ENCODE measurements at regions not wholly inside any gene's neighbourhood (a gene's known extent, or its start where the extent isn't known, plus 50 kb on each side); places are given as distances from the start of the nearest gene placed in this dataset.

DNA sequence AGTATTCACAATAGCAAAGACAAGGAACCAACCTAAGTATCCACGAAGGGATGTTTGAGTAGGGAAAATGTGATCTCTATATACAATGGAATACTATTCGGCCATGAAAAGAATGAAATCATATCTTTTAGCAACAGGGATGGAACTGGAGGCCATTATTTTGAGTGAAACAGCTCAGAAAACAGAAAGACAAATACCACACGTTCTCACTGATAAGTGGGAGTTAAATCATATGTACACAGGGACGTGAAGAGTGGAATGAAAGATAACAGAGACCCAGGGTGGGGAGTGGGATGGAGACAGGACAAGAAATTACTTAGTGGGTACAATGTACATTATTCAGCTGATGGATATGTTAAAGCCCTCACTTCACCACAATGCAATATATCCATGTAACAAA, 1012.7 kb downstream of the TBC1D22A start:
- no peak overlapping the region for H3K4me3 ChIP-seq (ENCODE audit: control insufficient read depth, low read depth, low read length)
- DNase-seq (ENCODE audit: low read depth): no peak
- TF ChIP-seq, protein P1, sequence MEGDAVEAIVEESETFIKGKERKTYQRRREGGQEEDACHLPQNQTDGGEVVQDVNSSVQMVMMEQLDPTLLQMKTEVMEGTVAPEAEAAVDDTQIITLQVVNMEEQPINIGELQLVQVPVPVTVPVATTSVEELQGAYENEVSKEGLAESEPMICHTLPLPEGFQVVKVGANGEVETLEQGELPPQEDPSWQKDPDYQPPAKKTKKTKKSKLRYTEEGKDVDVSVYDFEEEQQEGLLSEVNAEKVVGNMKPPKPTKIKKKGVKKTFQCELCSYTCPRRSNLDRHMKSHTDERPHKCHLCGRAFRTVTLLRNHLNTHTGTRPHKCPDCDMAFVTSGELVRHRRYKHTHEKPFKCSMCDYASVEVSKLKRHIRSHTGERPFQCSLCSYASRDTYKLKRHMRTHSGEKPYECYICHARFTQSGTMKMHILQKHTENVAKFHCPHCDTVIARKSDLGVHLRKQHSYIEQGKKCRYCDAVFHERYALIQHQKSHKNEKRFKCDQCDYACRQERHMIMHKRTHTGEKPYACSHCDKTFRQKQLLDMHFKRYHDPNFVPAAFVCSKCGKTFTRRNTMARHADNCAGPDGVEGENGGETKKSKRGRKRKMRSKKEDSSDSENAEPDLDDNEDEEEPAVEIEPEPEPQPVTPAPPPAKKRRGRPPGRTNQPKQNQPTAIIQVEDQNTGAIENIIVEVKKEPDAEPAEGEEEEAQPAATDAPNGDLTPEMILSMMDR (IDR thresholded peaks at IDR 0.05; ENCODE audit: control insufficient read depth, insufficient read depth, low read depth, low read length, missing control alignments): no peak

DNA sequence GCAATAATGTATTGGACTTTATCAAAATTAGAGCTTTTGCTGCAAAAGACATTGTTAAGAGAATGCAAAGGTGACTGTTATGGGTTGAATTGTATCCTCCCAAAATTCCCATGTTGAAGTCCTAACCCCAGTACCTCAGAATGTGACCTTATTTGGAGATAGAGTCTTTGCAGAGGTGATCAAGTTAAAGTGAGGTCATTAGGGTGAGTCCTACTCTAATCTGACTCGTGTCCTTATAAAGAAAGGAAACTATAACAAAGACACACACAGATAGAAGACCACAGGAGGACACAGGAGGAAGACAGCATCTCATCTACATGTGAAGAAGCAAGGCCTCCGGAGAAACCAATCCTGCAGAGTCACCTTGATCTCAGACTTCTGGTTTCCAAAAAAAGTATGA, 1011.2 kb downstream of the TBC1D22A start:
- H3K4me3 ChIP-seq (ENCODE audit: control insufficient read depth, low read depth, low read length): no peak overlapping the region
- TF ChIP-seq, protein P1 (IDR thresholded peaks at IDR 0.05; ENCODE audit: control insufficient read depth, insufficient read depth, low read depth, low read length, missing control alignments): no peak
- DNase-seq (ENCODE audit: low read depth): no peak

DNA sequence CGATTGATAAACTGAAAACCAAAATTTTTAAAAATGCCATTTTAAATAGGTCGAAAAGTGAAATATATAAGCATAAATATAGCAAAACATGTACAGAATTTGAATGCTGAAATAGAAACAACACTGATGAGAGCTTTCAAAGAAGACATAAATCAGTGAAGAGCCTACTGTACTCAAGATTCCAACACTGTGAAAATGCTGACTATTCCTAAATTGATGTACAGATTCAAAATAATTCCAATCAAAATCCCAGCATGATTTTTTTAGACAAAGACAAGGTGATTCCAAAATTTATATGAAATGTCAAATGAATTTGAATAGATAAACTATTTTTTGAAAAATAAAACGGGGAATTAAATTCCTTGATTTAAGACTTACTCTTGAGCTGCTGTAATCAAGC, 1010.4 kb downstream of the TBC1D22A start:
- DNase-seq (ENCODE audit: low read depth): no peak
- TF ChIP-seq, protein P1 (IDR thresholded peaks at IDR 0.05; ENCODE audit: control insufficient read depth, insufficient read depth, low read depth, low read length, missing control alignments): no peak
- no peak overlapping the region for H3K4me3 ChIP-seq (ENCODE audit: control insufficient read depth, low read depth, low read length)

DNA sequence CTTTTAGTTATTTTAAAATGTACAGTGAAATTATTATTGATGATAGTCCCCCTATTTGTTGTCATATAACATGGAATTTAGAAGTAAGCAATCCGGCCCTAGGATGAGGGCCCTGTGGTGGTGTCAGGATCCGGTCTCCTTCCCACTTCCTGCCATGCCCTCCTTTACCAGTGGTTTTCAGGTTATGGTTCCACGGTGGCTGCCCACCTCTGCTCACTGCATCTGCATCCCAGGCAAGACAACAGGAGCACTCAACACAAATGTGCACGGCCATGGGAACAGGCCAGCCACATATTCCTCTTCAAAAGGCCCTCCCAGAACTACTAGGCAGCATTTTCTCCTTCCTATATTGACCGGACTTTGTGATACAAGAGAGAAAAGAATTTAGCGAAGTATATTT, 1007.2 kb downstream of the TBC1D22A start:
- no peak for DNase-seq (ENCODE audit: low read depth)
- TF ChIP-seq, protein P1 (IDR thresholded peaks at IDR 0.05; ENCODE audit: control insufficient read depth, insufficient read depth, low read depth, low read length, missing control alignments): no peak
- H3K4me3 ChIP-seq (ENCODE audit: control insufficient read depth, low read depth, low read length): no peak overlapping the region

DNA sequence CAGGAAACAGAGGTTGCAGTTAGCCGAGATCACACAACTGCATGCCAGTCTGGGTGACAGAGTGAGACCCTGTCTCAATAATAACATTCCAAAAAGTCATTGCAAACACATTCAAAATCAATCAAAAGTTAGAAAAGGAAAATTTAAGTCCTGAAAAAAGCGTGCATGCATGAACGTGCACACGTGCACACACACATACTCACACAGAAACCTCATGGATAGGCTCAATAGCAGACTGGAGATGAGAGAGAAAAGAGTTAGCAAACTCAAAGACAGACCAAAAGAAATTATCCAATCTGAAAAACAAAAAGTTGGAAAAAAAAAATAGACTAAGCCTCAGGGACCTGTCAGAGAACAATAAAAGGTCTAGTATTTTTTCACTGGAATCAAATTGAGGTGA, 1005.6 kb downstream of the TBC1D22A start:
- no peak overlapping the region for H3K4me3 ChIP-seq (ENCODE audit: control insufficient read depth, low read depth, low read length)
- TF ChIP-seq, protein P1 (IDR thresholded peaks at IDR 0.05; ENCODE audit: control insufficient read depth, insufficient read depth, low read depth, low read length, missing control alignments): no peak
- DNase-seq (ENCODE audit: low read depth): no peak

DNA sequence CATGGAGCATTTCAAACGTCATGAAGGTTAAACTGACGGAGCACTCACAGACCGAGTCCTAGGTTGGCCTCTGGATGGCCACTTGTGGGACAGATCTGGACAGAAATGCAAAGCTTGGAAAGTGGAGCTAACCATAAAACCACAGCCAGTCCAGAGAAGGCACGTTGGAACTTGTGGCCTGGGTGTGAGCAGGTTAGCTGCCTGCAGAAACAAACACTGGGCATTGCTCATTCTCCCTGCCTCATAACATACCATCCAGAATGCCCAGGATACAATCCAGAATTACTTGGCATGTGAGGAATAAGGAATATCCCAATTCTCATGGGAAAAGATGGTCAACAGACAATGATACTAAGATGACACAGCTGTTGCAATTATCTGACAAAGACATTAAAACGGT, 1005.0 kb downstream of the TBC1D22A start:
- TF ChIP-seq, protein P1 (IDR thresholded peaks at IDR 0.05; ENCODE audit: control insufficient read depth, insufficient read depth, low read depth, low read length, missing control alignments): no peak
- DNase-seq (ENCODE audit: low read depth): no peak
- H3K4me3 ChIP-seq (ENCODE audit: control insufficient read depth, low read depth, low read length): no peak overlapping the region

DNA sequence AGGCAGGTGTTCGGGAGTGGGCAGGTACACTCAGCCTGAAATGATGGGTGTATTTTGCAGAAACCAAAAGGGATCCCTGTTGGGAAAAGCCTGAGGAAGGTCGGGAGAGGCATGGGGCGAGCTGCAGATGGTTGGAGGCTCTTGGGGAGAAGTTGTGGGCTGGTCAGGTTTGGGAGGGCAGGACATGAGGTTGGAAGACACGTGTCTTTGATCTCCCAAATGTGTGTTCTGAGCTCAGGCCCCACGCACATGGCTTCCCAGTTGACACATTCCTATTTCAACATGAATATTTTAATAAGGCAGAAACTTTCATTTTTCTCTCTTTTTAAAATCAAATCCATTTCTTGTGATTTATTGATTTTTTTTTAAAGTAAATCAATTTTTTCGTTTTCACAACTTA, 1003.3 kb downstream of the TBC1D22A start:
- H3K4me3 ChIP-seq (ENCODE audit: control insufficient read depth, low read depth, low read length): no peak overlapping the region
- TF ChIP-seq, protein P1 (IDR thresholded peaks at IDR 0.05; ENCODE audit: control insufficient read depth, insufficient read depth, low read depth, low read length, missing control alignments): no peak

More for the DNA sequence above, 1003.3 kb downstream of the TBC1D22A start:
- no peak for DNase-seq (ENCODE audit: low read depth)

Data from AG09309 (cell line).